ENCODE measurements at regions not wholly inside any gene's neighbourhood (a gene's known extent, or its start where the extent isn't known, plus 50 kb on each side); places are given as distances from the start of the nearest gene placed in this dataset.

DNA sequence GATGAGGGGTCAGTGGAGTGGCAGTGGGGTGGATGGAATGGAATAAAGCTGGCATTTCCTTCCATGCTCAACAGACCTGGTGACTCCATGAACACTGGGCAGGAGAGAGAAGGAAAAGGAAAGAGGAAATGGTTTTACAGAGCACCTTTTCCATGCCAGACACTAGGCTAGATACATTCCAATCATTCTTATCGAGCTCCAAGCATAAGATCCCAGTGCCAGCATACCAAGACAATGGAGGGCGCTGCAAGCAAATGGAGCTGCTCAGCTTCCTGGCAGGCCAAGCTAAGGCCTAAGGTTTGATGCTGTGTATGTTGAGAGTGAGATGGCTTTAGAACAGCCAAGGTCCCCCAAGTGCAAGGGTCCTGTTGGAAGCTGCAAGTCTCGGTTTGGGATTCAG is 113.2 kb downstream of the HSPH1 start:
- no peak for DNase-seq

DNA sequence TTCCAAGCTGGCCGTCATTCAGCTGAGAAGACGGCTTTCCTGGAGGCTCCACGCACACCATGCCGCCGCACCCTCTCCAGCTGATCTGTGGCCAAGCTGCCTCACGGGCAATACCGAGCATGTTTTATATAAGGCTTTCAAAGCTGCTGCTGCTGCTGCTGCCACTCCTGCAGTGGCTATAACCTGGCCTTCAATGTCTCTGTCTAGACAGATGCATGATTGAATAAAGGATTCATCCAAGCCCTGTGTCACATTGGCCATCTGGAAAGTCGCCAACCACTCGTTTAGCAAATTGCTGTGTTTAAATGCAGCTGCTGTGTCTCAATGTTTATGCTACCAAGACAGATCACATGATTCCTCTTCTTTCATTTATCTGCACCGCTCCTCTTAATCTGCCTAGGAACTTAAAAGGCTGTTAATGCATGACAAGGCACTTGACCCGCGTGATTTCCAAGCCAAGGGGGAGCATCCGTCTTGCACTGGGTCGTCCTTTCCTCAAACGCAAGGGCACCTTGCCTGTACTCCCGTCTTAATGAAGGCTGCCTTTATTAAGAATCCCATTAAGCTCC is 114.3 kb downstream of the TEX26 start:
- DNase-seq: peak; percentile 76

GRCh38 chr13:31045286-31046081 is 113.0 kb downstream of the TEX26 start:
- DNase-seq: no peak

- DNase-seq: peak; percentile 15
These were observed 112.2 kb downstream of the TEX26 start for GRCh38 chr13:31044364-31045285.

DNA sequence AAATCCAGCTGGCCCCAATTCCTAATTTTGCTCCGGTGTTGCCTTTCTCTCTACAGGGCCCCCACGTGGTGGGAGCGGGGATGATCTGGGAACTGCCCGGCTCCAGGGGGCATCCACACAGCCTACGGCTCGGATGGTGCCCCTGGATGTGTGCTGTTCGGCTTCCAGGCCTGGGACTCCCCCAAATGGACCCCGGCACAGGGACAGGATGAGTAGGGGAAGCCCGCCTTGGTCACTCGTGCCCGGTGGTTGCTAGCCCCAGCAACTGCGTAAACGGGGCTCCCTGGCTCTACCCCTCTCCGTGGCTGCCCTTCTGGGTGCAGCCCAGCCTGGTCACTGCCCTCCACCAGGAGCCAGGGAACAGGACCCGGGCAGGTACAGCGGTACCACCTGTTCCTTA is 111.5 kb downstream of the TEX26 start:
- no peak for DNase-seq

GRCh38 chr13:31042481-31043165 is 110.2 kb downstream of the TEX26 start:
- DNase-seq: no peak

DNA sequence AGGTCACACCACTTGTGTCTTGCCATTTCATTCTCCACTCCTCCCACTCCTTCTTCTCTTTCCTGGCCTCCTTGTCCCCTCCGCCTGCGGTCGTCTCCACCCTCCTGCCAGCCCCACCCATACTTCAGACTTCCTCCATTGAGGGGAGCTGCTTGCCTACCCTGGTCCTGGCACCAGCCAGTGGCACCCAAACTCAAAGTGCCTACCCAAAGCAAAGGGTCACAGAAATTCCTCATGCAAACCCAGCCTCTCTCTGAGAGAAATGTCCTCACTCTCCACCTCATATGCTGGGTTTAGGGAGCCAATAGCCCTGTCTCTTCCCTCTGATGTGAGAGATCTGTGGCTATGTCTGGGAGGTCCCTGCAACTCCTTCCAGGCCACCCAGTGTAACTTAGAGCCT is 109.6 kb downstream of the TEX26 start:
- no peak for DNase-seq

- DNase-seq: no peak
These were observed 106.5 kb downstream of the TEX26 start for GRCh38 chr13:31038834-31039552.

GRCh38 chr13:31037874-31038500 is 105.5 kb downstream of the TEX26 start:
- DNase-seq: no peak

GRCh38 chr13:31036731-31037695 is 104.6 kb downstream of the TEX26 start:
- no peak for DNase-seq

- no peak for DNase-seq
These were observed 102.9 kb downstream of the TEX26 start for GRCh38 chr13:31035185-31035965.

DNA sequence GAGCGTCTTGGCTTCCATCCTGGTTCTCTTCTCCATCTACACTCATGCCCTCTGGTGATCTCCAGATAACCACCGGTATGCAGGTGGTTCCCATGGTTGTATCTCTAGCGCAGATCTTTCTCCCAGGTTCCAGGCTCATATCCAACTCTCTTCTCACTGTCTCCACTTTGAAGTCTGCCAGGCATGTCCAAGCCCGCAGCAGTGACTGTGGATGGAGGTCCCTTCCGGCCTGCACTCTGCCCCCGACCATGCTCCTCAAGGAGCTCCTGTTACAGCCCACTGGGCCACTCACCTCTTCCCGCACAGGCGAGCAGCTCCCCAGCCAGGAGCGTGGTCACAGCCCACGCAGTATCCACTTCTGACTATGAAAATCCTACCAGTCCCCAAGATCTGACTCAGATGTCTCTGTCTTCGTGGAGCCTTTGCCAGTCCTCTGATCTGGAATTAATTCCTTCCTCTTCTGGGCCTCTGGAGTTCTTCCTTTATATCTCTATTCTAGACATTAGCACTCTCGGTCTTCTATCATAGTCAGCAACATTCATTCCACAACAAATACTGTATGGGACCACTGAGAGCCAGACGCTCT is 100.2 kb downstream of the TEX26 start:
- DNase-seq: no peak

GRCh38 chr13:31031482-31031881 is 99.0 kb downstream of the TEX26 start:
- DNase-seq: no peak

GRCh38 chr13:31029102-31029501 is 96.6 kb downstream of the TEX26 start:
- no peak for DNase-seq

DNA sequence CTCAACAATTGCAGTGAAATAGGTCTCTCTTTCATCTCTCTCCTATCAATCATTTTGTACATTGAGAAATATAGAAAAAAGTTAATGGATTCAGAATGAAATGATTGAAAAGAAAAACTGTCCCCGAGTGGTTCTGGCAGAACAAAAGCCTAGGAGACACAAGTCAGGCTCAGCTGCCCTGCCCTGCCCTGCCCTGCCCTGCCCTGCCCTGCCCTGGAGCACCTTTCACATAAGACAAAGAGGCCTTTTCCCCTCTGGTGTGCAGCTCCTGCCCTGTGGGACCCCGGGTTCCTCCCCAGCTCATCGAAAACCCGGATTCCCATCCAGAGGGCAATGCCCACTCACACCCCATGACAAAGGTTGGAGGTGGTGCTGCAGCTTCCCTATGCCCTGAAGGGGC is 94.7 kb downstream of the TEX26 start:
- DNase-seq: no peak
